Nephron (organoid): ENCODE measurements at regions not wholly inside any gene's neighbourhood (a gene's known extent, or its start where the extent isn't known, plus 50 kb on each side); places are given as distances from the start of the nearest gene placed in this dataset.
"Not testable (repeated sequence)": the region's sequence is repeated elsewhere in the genome, so short reads cannot be mapped to it uniquely, and the experiment has no call there.

Source experiments
- H3K27ac Mint-ChIP-seq, 3 experiments: 2 replicates each; pipeline ENCODE4 v1.8.0; 2020; ENCODE audit warnings: mixed read lengths in 3 of 3, mild to moderate bottlenecking in 2 of 3, moderate library complexity in 1 of 3
- H3K27me3 Mint-ChIP-seq: 2 replicates; pipeline ENCODE4 v1.8.0; 2021; ENCODE audit warnings: low read depth, mild to moderate bottlenecking, moderate library complexity, mixed read lengths
- H3K36me3 Mint-ChIP-seq: 2 replicates; pipeline ENCODE4 v1.8.0; 2020; ENCODE audit warnings: low read depth, mixed read lengths
- H3K4me1 Mint-ChIP-seq: 2 replicates; pipeline ENCODE4 v1.8.0; 2020; ENCODE audit warnings: mixed read lengths
- H3K4me3 Mint-ChIP-seq, 3 experiments: 2 replicates each; pipeline ENCODE4 v1.8.0; 2020; ENCODE audit warnings: mild to moderate bottlenecking in 3 of 3, mixed read lengths in 3 of 3, moderate library complexity in 2 of 3
- H3K9me3 Mint-ChIP-seq: 2 replicates; pipeline ENCODE4 v1.8.0; 2020; ENCODE audit warnings: mixed read lengths
- TF ChIP-seq, protein P1 (sequence below), 3 experiments: fragments of 200-600 bp; sonication (generic); IDR thresholded peaks; one replicate each; pipeline ENCODE4 v1.5.0; 2021; ENCODE audit warnings: antibody characterized with exemption in 3 of 3; ENCODE audit not compliant: unreplicated experiment in 3 of 3

DNA sequence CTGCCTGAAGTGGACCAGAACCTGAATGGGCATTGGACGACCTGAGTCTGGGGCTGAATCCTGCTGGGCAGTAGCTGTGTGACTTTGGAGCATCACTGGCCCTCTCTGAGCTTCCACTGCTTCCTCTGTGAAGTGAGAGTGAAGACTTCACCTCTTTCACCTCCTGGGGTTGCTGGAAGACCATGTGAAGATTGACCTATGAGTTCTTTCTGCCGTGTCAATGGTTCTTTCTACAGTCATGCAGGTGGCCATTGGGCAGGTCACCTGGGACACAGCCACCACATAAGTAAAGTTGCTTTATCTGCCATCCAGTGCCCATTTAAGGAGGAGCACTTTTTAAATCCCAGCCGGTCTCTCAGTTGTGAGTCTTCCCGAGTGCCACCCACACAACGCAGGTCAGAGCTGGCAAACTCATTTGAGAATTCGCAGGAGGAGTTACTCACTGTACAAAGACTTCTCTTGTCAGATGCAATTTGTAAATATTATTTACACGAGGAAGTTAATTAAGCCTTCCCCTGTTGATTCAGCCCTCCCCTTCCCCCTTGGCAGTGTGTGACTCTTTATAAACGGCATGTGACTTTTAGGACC is 74.8 kb upstream of the TCL1B start:
- Mint-ChIP-seq H3K27me3 (peaks cover 14% of the 10 kb centered on the region), H3K4me1 (no peaks in the 10 kb centered on the region), H3K9me3 (no peaks in the 10 kb centered on the region), H3K4me3 (no peak overlapping the region), H3K27ac (peak overlapping the region in 1 of 3 experiments; percentile 37), H3K36me3 (no peaks in the 10 kb centered on the region)
- TF ChIP-seq, protein P1, sequence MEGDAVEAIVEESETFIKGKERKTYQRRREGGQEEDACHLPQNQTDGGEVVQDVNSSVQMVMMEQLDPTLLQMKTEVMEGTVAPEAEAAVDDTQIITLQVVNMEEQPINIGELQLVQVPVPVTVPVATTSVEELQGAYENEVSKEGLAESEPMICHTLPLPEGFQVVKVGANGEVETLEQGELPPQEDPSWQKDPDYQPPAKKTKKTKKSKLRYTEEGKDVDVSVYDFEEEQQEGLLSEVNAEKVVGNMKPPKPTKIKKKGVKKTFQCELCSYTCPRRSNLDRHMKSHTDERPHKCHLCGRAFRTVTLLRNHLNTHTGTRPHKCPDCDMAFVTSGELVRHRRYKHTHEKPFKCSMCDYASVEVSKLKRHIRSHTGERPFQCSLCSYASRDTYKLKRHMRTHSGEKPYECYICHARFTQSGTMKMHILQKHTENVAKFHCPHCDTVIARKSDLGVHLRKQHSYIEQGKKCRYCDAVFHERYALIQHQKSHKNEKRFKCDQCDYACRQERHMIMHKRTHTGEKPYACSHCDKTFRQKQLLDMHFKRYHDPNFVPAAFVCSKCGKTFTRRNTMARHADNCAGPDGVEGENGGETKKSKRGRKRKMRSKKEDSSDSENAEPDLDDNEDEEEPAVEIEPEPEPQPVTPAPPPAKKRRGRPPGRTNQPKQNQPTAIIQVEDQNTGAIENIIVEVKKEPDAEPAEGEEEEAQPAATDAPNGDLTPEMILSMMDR (IDR thresholded peaks at IDR 0.05; ENCODE audit: unreplicated experiment in 3 of 3) = no peak

DNA sequence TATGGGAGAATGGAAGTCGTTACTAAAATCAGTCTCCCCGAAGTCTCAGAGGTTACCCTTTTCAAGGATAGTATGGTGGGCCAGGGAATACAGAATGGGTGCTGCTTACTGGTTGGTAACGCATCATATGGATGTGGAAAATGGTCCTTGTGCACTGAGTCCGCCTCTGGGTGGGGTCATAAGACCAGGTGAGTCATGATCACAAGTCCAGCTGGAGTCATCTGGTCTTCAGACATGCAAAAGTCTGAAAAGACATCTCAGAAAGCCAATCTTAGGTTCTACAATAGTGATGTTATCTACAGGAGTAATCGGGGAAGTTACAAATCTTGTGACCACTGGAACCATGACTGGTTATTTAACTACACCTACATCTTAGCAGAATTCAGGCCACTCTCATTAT is 71.9 kb upstream of the TCL1B start:
- Mint-ChIP-seq H3K27me3 (peaks cover 18% of the 10 kb centered on the region), H3K4me1 (no peaks in the 10 kb centered on the region), H3K9me3 (no peaks in the 10 kb centered on the region), H3K27ac (no peak overlapping the region), H3K4me3 (no peak overlapping the region), H3K36me3 (no peaks in the 10 kb centered on the region)
- TF ChIP-seq, protein P1 (IDR thresholded peaks at IDR 0.05; ENCODE audit: unreplicated experiment in 3 of 3) = no peak

DNA sequence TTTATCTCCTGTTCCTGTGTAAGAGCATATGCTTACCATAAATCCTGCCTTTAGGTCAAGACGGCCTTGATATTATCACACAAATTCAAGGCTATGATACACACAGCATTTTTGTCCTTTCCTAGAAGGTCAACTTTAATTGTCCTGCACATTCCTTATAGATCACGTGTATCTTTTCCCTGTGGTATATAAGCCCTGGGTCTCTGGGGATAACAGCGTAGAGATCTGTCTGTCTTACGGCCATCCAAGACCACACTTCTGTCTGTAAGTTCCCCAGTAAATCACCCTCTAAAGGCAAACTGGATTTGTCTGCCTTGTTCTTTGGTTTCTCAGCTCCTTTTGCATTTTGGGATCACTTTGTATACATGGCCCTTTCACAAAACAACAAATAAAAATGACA is 69.5 kb upstream of the TCL1B start:
- no peaks in the 10 kb centered on the region for H3K4me1 Mint-ChIP-seq
- no peaks in the 10 kb centered on the region for H3K9me3 Mint-ChIP-seq
- H3K27me3 Mint-ChIP-seq = peaks cover 13% of the 10 kb centered on the region
- H3K27ac Mint-ChIP-seq = peak overlapping the region in 2 of 3 experiments; percentile 24 to 45
- TF ChIP-seq, protein P1 (IDR thresholded peaks at IDR 0.05; ENCODE audit: unreplicated experiment in 3 of 3) = no peak
- H3K4me3 Mint-ChIP-seq = no peak overlapping the region
- no peaks in the 10 kb centered on the region for H3K36me3 Mint-ChIP-seq

DNA sequence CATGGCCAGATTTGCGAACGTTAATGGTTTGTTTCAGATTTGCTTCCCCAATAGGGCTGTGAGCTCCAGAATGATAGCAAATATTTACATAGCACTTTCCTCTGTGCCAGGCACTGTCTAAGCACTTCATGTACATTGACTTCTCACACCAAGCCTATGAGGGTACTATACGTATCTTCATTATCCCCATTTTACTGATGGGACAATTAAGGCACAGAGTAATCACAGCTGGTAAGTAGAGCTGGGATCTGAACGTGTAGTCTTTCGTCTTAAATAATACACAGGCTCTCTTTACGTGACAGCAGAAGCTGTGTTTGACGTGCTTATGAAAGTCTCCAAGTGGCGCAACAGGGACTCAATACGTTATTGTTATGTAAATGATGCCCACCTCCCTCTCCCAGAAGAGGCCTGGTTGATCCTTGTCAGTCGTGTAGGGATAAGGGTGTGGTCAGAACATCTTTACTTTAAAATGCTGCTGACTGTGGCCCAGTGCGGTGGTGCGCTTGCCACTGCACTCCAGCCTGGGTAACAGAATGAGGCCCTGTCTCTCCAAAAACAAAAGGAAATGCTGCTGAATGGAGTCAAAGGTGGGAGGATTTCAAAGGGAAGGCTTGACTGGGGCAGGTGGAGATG is 66.3 kb upstream of the TCL1B start:
- no peak overlapping the region for H3K27ac Mint-ChIP-seq
- H3K4me1 Mint-ChIP-seq = no peaks in the 10 kb centered on the region
- H3K36me3 Mint-ChIP-seq = no peaks in the 10 kb centered on the region
- H3K27me3 Mint-ChIP-seq = peaks cover 10% of the 10 kb centered on the region
- TF ChIP-seq, protein P1 (IDR thresholded peaks at IDR 0.05; ENCODE audit: unreplicated experiment in 3 of 3) = no peak
- peaks cover 4% of the 10 kb centered on the region for H3K9me3 Mint-ChIP-seq
- H3K4me3 Mint-ChIP-seq = no peak overlapping the region

DNA sequence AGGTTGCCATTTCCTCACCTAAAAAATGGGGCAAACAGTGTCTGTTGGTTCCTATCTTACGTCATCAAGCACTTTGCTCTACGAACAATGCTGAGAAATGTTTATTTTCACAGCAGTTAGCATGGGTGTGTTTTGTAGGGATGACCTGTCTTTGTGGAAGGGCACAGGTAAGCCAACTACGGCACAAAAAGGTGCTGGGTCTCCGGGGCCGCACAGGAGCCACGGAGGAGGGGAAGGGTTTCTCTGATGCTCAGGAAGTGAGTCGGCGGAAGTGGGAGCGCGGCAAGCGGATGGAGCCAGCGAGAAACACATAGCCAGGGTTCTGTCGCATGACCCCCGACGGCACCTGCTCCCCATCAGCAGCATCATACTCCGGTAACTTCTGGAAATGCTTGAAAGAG is 65.6 kb upstream of the TCL1B start:
- Mint-ChIP-seq H3K36me3 (no peaks in the 10 kb centered on the region), H3K9me3 (peaks cover 8% of the 10 kb centered on the region), H3K27ac (no peak overlapping the region), H3K27me3 (peaks cover 10% of the 10 kb centered on the region), H3K4me3 (no peak overlapping the region), H3K4me1 (no peaks in the 10 kb centered on the region)
- TF ChIP-seq, protein P1 (IDR thresholded peaks at IDR 0.05; ENCODE audit: unreplicated experiment in 3 of 3) = no peak

DNA sequence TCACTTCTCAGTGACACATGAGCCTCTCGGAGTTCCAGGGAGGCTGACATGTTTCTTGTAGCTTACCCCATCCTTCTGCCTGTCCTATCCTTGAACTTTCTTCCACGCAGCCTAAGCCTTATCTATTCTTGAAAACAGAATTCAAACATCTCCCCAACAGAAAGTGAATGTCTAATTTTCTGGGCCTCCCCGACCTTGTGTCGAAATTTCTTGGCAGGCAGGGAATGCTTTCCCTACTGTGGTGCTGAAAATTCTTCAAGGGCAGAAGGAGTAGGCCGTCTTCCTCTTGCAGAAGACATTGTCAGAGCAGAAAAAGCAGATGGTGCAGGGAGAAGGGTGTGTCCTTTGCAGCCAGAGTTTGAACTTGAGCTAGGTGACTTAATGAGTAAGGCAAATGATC is 63.0 kb upstream of the TCL1B start:
- Mint-ChIP-seq H3K9me3 (peaks cover 8% of the 10 kb centered on the region), H3K27ac (no peak overlapping the region), H3K4me1 (no peaks in the 10 kb centered on the region), H3K36me3 (no peaks in the 10 kb centered on the region), H3K27me3 (peaks cover 10% of the 10 kb centered on the region), H3K4me3 (no peak overlapping the region)
- TF ChIP-seq, protein P1 (IDR thresholded peaks at IDR 0.05; ENCODE audit: unreplicated experiment in 3 of 3) = no peak

DNA sequence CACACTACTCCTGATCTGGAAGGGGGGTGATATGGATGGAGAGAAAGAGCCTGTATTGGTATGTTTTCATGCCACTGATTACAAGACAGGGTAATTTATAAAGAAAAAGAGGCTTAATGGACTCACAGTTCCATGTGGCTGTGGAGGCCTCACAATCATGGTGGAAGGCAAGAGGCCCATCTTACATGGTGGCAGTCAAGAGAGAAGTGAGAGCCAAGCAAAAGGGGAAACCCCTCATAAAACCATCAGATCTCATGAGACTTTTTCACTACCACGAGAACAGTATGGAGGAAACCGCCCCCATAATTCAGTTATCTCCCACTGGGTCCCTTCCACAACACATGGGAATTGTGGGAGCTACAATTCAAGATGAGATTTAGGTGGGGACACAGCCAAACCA is 60.5 kb upstream of the TCL1B start:
- H3K9me3 Mint-ChIP-seq = peaks cover 15% of the 10 kb centered on the region
- not testable (repeated sequence) for H3K27ac Mint-ChIP-seq, H3K36me3 Mint-ChIP-seq, H3K4me3 Mint-ChIP-seq, H3K4me1 Mint-ChIP-seq
- H3K27me3 Mint-ChIP-seq = peaks cover 14% of the 10 kb centered on the region
